Sigmoid colon (tissue), 4 donors: ENCODE measurements at regions not wholly inside any gene's neighbourhood (a gene's known extent, or its start where the extent isn't known, plus 50 kb on each side); places are given as distances from the start of the nearest gene placed in this dataset.

Source experiments
- CTCF ChIP-seq, 4 experiments: fragments of 450-650 bp in 3 of 4; fragments of 200-600 bp in 1 of 4; IDR thresholded peaks; one replicate each; pipeline ENCODE4 v1.5.1; 2016 to 2019; ENCODE audit warnings: antibody characterized with exemption in 4 of 4, mild to moderate bottlenecking in 3 of 4, moderate library complexity in 2 of 4
- POLR2A ChIP-seq, 2 donors: fragments of 450-650 bp; IDR thresholded peaks; one replicate each; pipeline ENCODE4 v1.6.1; 2016; ENCODE audit warnings: antibody characterized with exemption in 2 of 2, mild to moderate bottlenecking in 2 of 2, moderate library complexity in 2 of 2
- POLR2AphosphoS5 ChIP-seq, 4 donors: sonication (generic); formaldehyde crosslinking; IDR thresholded peaks; one replicate each; pipeline ENCODE4 v1.6.1; 2017; ENCODE audit warnings: antibody characterized with exemption in 4 of 4

- TF ChIP-seq CTCF (IDR thresholded peaks at IDR 0.05) (no peak), POLR2AphosphoS5 (IDR thresholded peaks at IDR 0.05) (no peak), POLR2A (IDR thresholded peaks at IDR 0.05) (no peak)
Observed at GRCh38 chr14:97282210-97283004, 485.2 kb downstream of the VRK1 start.
